Astrocyte (in vitro differentiated cells and primary cell): ENCODE measurements at regions not wholly inside any gene's neighbourhood (a gene's known extent, or its start where the extent isn't known, plus 50 kb on each side); places are given as distances from the start of the nearest gene placed in this dataset.

Source experiments
- DNase-seq: peaks from one replicate; pipeline ENCODE4 v3.0.0-alpha.2; 2010; ENCODE audit warnings: low read depth
- FAIRE-seq: peaks from 2 replicates; lab custom pipeline; 2011; peaks lifted over from hg19 to GRCh38; lab: Jason Lieb, UNC
- H2AFZ ChIP-seq: 2 replicates; pipeline ENCODE4 v1.6.0; 2012; ENCODE audit warnings: low read depth, low read length, inconsistent platforms
- H3K27ac ChIP-seq: 2 replicates; pipeline ENCODE4 v1.5.1; 2011; ENCODE audit warnings: low read depth, low read length, inconsistent platforms
- H3K27me3 ChIP-seq: 2 replicates; pipeline ENCODE4 v1.6.0; 2011; ENCODE audit warnings: low read length, inconsistent platforms; ENCODE audit not compliant: insufficient read depth
- H3K36me3 ChIP-seq: 2 replicates; pipeline ENCODE4 v1.5.1; 2011; ENCODE audit warnings: low read length, inconsistent platforms; ENCODE audit not compliant: insufficient read depth
- H3K4me1 ChIP-seq: 2 replicates; pipeline ENCODE4 v1.5.1; 2011; ENCODE audit warnings: low read length, inconsistent platforms; ENCODE audit not compliant: insufficient read depth
- H3K4me2 ChIP-seq: 2 replicates; pipeline ENCODE4 v1.6.0; 2012; ENCODE audit warnings: low read length, inconsistent platforms
- H3K4me3 ChIP-seq: 2 replicates; pipeline ENCODE4 v1.5.1; 2011; ENCODE audit warnings: low read depth, mild to moderate bottlenecking, low read length, inconsistent platforms; ENCODE audit not compliant: insufficient read depth
- H3K79me2 ChIP-seq: 2 replicates; pipeline ENCODE4 v1.6.0; 2012; ENCODE audit warnings: mild to moderate bottlenecking, low read length, inconsistent platforms; ENCODE audit not compliant: insufficient read depth
- H3K9ac ChIP-seq: 2 replicates; pipeline ENCODE4 v1.6.0; 2012; ENCODE audit warnings: mild to moderate bottlenecking, low read length, inconsistent platforms
- H3K9me3 ChIP-seq: 2 replicates; pipeline ENCODE4 v1.5.1; 2012; ENCODE audit warnings: low read depth, mild to moderate bottlenecking, low read length, inconsistent platforms; ENCODE audit not compliant: insufficient read depth
- H4K20me1 ChIP-seq: 2 replicates; pipeline ENCODE4 v1.6.0; 2012; ENCODE audit warnings: low read length, inconsistent platforms; ENCODE audit not compliant: insufficient read depth
- H3K27ac Mint-ChIP-seq: one replicate; pipeline ENCODE4 v1.8.0; 2021; ENCODE audit warnings: mild to moderate bottlenecking, mixed read lengths; ENCODE audit not compliant: unreplicated experiment
- H3K27me3 Mint-ChIP-seq: one replicate; pipeline ENCODE4 v1.8.0; 2021; ENCODE audit warnings: low read depth, mixed read lengths; ENCODE audit not compliant: unreplicated experiment
- H3K36me3 Mint-ChIP-seq: one replicate; pipeline ENCODE4 v1.8.0; 2021; ENCODE audit warnings: low read depth, mixed read lengths; ENCODE audit not compliant: unreplicated experiment
- H3K4me1 Mint-ChIP-seq: one replicate; pipeline ENCODE4 v1.8.0; 2021; ENCODE audit warnings: low read depth, mixed read lengths; ENCODE audit not compliant: unreplicated experiment
- H3K4me3 Mint-ChIP-seq: one replicate; pipeline ENCODE4 v1.8.0; 2021; ENCODE audit warnings: mild to moderate bottlenecking, moderate library complexity, mixed read lengths; ENCODE audit not compliant: unreplicated experiment
- H3K9me3 Mint-ChIP-seq: one replicate; pipeline ENCODE4 v1.8.0; 2021; ENCODE audit warnings: mild to moderate bottlenecking, mixed read lengths; ENCODE audit not compliant: unreplicated experiment
- CTCF ChIP-seq: IDR thresholded peaks from 2 replicates; pipeline ENCODE4 v1.5.1; 2011; ENCODE audit warnings: low read depth, mild to moderate bottlenecking, inconsistent platforms, low read length, moderate library complexity; ENCODE audit not compliant: insufficient read depth
- EZH2 ChIP-seq: IDR thresholded peaks from 2 replicates; pipeline ENCODE4 v1.6.1; 2012; ENCODE audit warnings: mild to moderate bottlenecking, low read length, inconsistent platforms; ENCODE audit not compliant: insufficient read depth

GRCh38 chr5:158147227-158147626, 288.3 kb upstream of the CLINT1 start:
- Histone ChIP-seq H4K20me1 (no peaks in the 10 kb centered on the region), H3K27ac (no peak overlapping the region), H3K4me2 (no peak overlapping the region), H3K4me1 (peaks cover 6% of the 10 kb centered on the region), H3K36me3 (no peaks in the 10 kb centered on the region), H3K9ac (no peak overlapping the region), H3K9me3 (no peaks in the 10 kb centered on the region), H3K79me2 (no peaks in the 10 kb centered on the region), H3K4me3 (no peak overlapping the region), H2AFZ (no peak overlapping the region), H3K27me3 (no peaks in the 10 kb centered on the region)
- H3K36me3 Mint-ChIP-seq = no peaks in the 10 kb centered on the region
- peaks cover 22% of the 10 kb centered on the region for H3K27me3 Mint-ChIP-seq
- FAIRE-seq = no peak
- no peak for TF ChIP-seq EZH2
- no peak for TF ChIP-seq CTCF
- no peaks in the 10 kb centered on the region for H3K4me1 Mint-ChIP-seq
- no peak for DNase-seq
- H3K27ac Mint-ChIP-seq = no peak overlapping the region
- no peak overlapping the region for H3K4me3 Mint-ChIP-seq
- H3K9me3 Mint-ChIP-seq = no peaks in the 10 kb centered on the region

- H4K20me1 ChIP-seq = no peaks in the 10 kb centered on the region
- Mint-ChIP-seq H3K27ac (no peak overlapping the region), H3K36me3 (no peaks in the 10 kb centered on the region), H3K4me3 (no peak overlapping the region), H3K9me3 (no peaks in the 10 kb centered on the region), H3K4me1 (no peaks in the 10 kb centered on the region), H3K27me3 (peaks cover 18% of the 10 kb centered on the region)
- no peak for FAIRE-seq
- no peaks in the 10 kb centered on the region for H3K9me3 ChIP-seq
- H3K36me3 ChIP-seq = no peaks in the 10 kb centered on the region
- no peaks in the 10 kb centered on the region for H3K27me3 ChIP-seq
- no peak for TF ChIP-seq CTCF
- no peak for TF ChIP-seq EZH2
- H3K4me2 ChIP-seq = no peak overlapping the region
- H3K4me3 ChIP-seq = no peak overlapping the region
- no peak overlapping the region for H3K9ac ChIP-seq
- no peak for DNase-seq
- no peak overlapping the region for H2AFZ ChIP-seq
- no peaks in the 10 kb centered on the region for H3K79me2 ChIP-seq
- no peak overlapping the region for H3K27ac ChIP-seq
- H3K4me1 ChIP-seq = peaks cover 6% of the 10 kb centered on the region
These were observed 286.9 kb upstream of the CLINT1 start for GRCh38 chr5:158145827-158146226.

GRCh38 chr5:158143081-158143480, 284.1 kb upstream of the CLINT1 start:
- no peak overlapping the region for H3K9ac ChIP-seq
- TF ChIP-seq EZH2 (no peak), CTCF (no peak)
- no peak for FAIRE-seq
- no peak overlapping the region for H2AFZ ChIP-seq
- H4K20me1 ChIP-seq = no peaks in the 10 kb centered on the region
- no peaks in the 10 kb centered on the region for H3K36me3 ChIP-seq
- peaks cover 15% of the 10 kb centered on the region for H3K4me1 Mint-ChIP-seq
- peaks cover 21% of the 10 kb centered on the region for H3K4me1 ChIP-seq
- no peaks in the 10 kb centered on the region for H3K9me3 ChIP-seq
- H3K27me3 ChIP-seq = no peaks in the 10 kb centered on the region
- H3K4me2 ChIP-seq = no peak overlapping the region
- no peak for DNase-seq
- peaks cover 11% of the 10 kb centered on the region for H3K27me3 Mint-ChIP-seq
- no peak overlapping the region for H3K27ac ChIP-seq
- peaks cover 5% of the 10 kb centered on the region for H3K9me3 Mint-ChIP-seq
- H3K79me2 ChIP-seq = no peaks in the 10 kb centered on the region
- H3K27ac Mint-ChIP-seq = no peak overlapping the region
- no peak overlapping the region for H3K4me3 ChIP-seq
- H3K4me3 Mint-ChIP-seq = no peak overlapping the region
- H3K36me3 Mint-ChIP-seq = no peaks in the 10 kb centered on the region
